ENCODE measurements at regions not wholly inside any gene's neighbourhood (a gene's known extent, or its start where the extent isn't known, plus 50 kb on each side); places are given as distances from the start of the nearest gene placed in this dataset.

- DNase-seq (ENCODE audit: low spot score), result no peak
Observed at GRCh38 chr6:93828553-93828952, 409.2 kb upstream of the EPHA7 start.

- no peak for DNase-seq (ENCODE audit: low spot score)
Observed at GRCh38 chr6:93827728-93828127, 408.4 kb upstream of the EPHA7 start.

- DNase-seq (ENCODE audit: low spot score), result no peak
Observed at GRCh38 chr6:93825950-93826349, 406.6 kb upstream of the EPHA7 start.

- no peak for DNase-seq (ENCODE audit: low spot score)
Observed at GRCh38 chr6:93823489-93823888, 404.1 kb upstream of the EPHA7 start.

GRCh38 chr6:93822434-93823265 lies 403.3 kb upstream of the EPHA7 start:
- no peak for DNase-seq (ENCODE audit: low spot score)

GRCh38 chr6:93821953-93822352 lies 402.6 kb upstream of the EPHA7 start:
- DNase-seq (ENCODE audit: low spot score), result no peak

- DNase-seq (ENCODE audit: low spot score), result no peak
Observed at GRCh38 chr6:93820465-93821082, 401.2 kb upstream of the EPHA7 start.

GRCh38 chr6:93819189-93819588 lies 399.8 kb upstream of the EPHA7 start:
- no peak for DNase-seq (ENCODE audit: low spot score)

GRCh38 chr6:93817937-93818336 lies 398.6 kb upstream of the EPHA7 start:
- no peak for DNase-seq (ENCODE audit: low spot score)

GRCh38 chr6:93806409-93807270 lies 387.3 kb upstream of the EPHA7 start:
- no peak for DNase-seq (ENCODE audit: low spot score)

GRCh38 chr6:93801101-93801847 lies 381.9 kb upstream of the EPHA7 start:
- no peak for DNase-seq (ENCODE audit: low spot score)

GRCh38 chr6:93799226-93799625 lies 379.9 kb upstream of the EPHA7 start:
- DNase-seq (ENCODE audit: low spot score), result no peak

GRCh38 chr6:93794166-93794565 lies 374.8 kb upstream of the EPHA7 start:
- no peak for DNase-seq (ENCODE audit: low spot score)

GRCh38 chr6:93792746-93793145 lies 373.4 kb upstream of the EPHA7 start:
- no peak for DNase-seq (ENCODE audit: low spot score)

GRCh38 chr6:93790981-93791380 lies 371.6 kb upstream of the EPHA7 start:
- DNase-seq (ENCODE audit: low spot score), result no peak

- DNase-seq (ENCODE audit: low spot score), result no peak
Observed at GRCh38 chr6:93789532-93789931, 370.2 kb upstream of the EPHA7 start.

- no peak for DNase-seq (ENCODE audit: low spot score)
Observed at GRCh38 chr6:93787841-93788240, 368.5 kb upstream of the EPHA7 start.

GRCh38 chr6:93786474-93787330 lies 367.3 kb upstream of the EPHA7 start:
- no peak for DNase-seq (ENCODE audit: low spot score)

GRCh38 chr6:93785694-93786030 lies 366.3 kb upstream of the EPHA7 start:
- DNase-seq (ENCODE audit: low spot score), result no peak

- no peak for DNase-seq (ENCODE audit: low spot score)
Observed at GRCh38 chr6:93784794-93785693, 365.7 kb upstream of the EPHA7 start.
